GM23248 (cell line): ENCODE measurements at regions not wholly inside any gene's neighbourhood (a gene's known extent, or its start where the extent isn't known, plus 50 kb on each side); places are given as distances from the start of the nearest gene placed in this dataset.

Experiments
- EZH2 ChIP-seq: fragments of 200-600 bp; sonication (generic); IDR thresholded peaks from 2 replicates; pipeline ENCODE4 v1.6.1; 2018; ENCODE audit warnings: antibody characterized with exemption, mild to moderate bottlenecking; ENCODE audit not compliant: insufficient read depth, poor library complexity, severe bottlenecking
- EZH2phosphoT487 ChIP-seq: fragments of 200-600 bp; sonication (generic); IDR thresholded peaks from 2 replicates; pipeline ENCODE4 v1.6.1; 2018; ENCODE audit warnings: antibody characterized with exemption, moderate library complexity, mild to moderate bottlenecking, low read depth; ENCODE audit not compliant: insufficient read depth

DNA sequence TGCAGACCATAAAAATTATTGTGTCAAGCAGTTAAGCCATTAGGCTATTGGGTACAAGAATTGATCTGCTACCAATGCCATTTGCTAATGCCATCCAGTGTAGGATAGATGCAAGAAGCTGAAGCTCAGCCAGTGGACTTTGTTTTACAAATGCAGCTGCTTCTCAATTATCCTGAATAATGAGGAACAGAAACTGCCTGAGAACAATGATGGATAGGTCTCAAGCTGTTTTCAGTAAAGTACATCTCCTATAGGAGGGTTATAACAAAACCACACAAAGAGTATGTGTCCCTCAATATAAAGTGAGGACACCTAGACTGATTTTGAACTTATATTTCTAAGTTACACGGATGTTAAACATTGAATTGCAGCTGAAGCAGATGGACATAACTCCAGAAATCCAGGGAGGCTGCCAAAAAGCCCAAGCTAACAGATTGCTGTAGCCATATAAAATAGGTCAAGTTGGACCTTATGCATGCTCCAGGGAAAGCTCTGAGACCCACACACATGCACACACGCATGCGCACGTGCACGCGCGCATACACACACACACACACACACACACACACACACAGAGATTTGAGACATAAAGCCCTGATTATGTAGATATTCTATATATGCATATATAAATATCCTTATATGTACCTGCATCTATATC, 482.7 kb upstream of the CD180 start:
- TF ChIP-seq EZH2 (no peak), EZH2phosphoT487 (no peak)
